Muscle of arm (tissue), 1 donor: ENCODE measurements at regions not wholly inside any gene's neighbourhood (a gene's known extent, or its start where the extent isn't known, plus 50 kb on each side); places are given as distances from the start of the nearest gene placed in this dataset.
"Not testable (repeated sequence)": the region's sequence is repeated elsewhere in the genome, so short reads cannot be mapped to it uniquely, and the experiment has no call there.

ENCODE experiments used
- DNase-seq: peaks from one replicate; pipeline ENCODE4 v3.0.0-alpha.2; 2013

DNA sequence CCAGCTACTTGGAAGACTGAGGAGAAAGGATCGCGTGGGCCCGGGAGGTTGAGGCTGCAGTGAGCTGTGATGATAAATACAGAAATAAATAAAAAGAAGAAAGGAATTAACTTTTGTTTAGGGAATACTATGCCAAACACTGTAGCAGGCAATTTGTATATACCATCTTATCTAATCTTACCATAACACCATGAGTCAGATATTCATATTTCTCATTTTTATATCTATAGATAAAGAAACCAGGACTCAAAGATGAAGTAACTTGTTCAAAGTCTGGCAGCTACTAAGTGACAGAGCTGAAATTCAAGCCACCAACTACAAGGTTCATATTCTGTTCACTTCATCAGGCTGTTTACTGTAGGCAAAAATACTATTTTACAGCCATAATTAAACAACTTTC lies 119.2 kb upstream of the SLC39A10 start:
- DNase-seq: no peak

GRCh38 chr2:195536906-195537305 lies 120.1 kb upstream of the SLC39A10 start:
- no peak for DNase-seq

DNA sequence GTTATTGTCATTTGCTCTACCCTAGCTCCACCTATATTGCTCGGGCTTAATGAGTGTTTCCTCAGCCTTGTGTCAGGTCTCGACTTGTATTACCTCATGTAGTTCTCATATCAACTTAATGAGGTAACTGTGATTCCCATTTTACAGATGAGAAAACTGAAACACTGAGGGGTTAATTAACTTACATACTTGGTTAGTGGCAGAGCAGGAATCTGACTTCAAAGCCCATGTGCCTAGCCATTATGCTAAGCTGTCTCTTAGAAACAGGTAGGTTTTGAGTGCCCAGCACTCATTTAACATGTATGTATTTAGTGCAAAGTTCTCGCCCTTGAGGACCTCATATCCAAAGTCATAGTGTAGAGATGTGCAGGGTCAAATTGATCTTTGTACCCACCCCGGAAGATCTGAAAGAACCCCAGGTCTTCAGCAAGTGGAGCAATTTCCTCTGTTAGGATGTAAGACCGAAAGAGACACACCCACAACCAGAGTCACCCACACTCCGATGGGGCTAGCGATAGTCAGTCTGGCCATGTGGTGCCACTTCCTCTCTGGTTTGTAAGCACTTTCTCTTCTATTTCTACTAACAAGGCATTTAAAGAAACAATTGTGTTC lies 121.0 kb upstream of the SLC39A10 start:
- DNase-seq: no peak

GRCh38 chr2:195534971-195535370 lies 122.1 kb upstream of the SLC39A10 start:
- DNase-seq: no peak

GRCh38 chr2:195533771-195534642 lies 123.0 kb upstream of the SLC39A10 start:
- DNase-seq: no peak

DNA sequence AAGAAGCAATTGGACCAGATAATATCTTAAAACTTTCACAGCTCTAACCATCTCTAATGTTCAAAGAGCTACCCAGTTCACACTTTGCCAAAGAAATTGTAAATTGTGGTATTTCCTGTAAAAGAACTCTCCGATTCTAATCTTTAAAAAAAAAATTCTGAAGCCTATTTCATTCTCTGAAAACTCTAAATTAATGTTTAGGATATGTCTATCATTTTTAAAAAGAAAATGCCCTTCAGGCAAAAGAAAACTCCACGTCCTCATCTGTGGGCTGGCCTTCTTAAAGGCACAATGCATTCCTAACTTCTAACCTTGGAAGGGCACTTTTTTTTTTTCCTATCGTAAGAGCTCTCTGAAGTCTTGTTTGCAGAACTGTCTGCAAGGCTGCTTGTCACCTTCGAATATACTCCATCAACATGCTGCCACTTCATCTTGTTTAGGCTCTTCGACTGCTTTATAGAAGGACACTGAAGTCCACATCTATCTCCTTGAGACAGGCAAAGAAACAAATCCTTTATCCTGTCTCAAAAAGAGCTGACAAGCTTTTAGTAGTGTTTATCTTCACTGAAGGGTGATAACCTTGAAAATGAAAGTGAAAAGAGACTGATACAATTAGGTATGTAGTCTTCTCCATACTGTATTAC lies 124.3 kb upstream of the SLC39A10 start:
- no peak for DNase-seq

GRCh38 chr2:195532255-195532627 lies 124.8 kb upstream of the SLC39A10 start:
- no peak for DNase-seq

- peak; percentile 30 for DNase-seq
Observed at GRCh38 chr2:195531754-195532153, 125.3 kb upstream of the SLC39A10 start.

- DNase-seq: not testable (repeated sequence)
Observed at GRCh38 chr2:195523242-195523641, 133.8 kb upstream of the SLC39A10 start.

- DNase-seq: no peak
Observed at GRCh38 chr2:195521589-195521988, 135.4 kb upstream of the SLC39A10 start.

GRCh38 chr2:195520671-195521155 lies 136.3 kb upstream of the SLC39A10 start:
- no peak for DNase-seq

DNA sequence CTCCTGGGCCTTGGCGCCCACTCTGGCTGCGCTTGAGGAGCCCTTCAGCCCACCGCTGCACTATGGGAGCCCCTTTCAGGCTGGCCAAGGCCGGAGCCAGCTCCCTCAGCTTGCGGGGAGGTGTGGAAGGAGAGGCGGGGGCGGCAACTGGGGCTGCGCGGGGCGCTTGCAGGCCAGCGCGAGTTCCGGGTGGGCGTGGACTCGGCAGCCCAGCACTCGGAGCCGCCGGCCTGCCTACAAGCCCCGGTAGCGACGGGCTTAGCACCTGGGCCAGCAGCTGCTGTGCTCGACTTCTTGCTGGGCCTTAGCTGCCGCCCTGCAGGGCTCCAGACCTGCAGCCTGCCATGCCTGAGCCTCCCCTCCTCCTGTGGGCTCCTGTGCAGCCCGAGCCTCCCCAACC lies 141.5 kb upstream of the SLC39A10 start:
- DNase-seq: no peak

DNA sequence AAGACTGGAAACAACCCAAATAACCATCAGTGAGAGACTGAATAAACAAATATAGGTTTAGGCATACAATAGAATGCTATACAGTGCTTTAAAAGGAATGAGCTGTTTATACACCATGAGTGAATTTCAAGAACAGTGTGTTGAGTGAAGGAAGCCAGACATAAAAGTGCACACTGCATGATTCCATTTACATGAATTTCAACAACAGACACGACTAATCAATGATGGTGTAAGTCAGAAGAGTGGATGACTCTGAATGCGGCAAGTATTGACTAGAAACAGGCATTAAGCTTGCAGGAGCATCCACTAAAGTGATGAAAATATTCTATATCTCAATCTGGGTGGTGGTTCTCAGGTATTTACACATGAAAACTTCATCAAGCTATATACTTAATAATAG lies 142.7 kb upstream of the SLC39A10 start:
- DNase-seq: no peak

GRCh38 chr2:195513119-195513518 lies 143.9 kb upstream of the SLC39A10 start:
- DNase-seq: no peak

GRCh38 chr2:195509551-195509950 lies 147.5 kb upstream of the SLC39A10 start:
- no peak for DNase-seq

- no peak for DNase-seq
Observed at GRCh38 chr2:195508139-195508455, 148.9 kb upstream of the SLC39A10 start.

DNA sequence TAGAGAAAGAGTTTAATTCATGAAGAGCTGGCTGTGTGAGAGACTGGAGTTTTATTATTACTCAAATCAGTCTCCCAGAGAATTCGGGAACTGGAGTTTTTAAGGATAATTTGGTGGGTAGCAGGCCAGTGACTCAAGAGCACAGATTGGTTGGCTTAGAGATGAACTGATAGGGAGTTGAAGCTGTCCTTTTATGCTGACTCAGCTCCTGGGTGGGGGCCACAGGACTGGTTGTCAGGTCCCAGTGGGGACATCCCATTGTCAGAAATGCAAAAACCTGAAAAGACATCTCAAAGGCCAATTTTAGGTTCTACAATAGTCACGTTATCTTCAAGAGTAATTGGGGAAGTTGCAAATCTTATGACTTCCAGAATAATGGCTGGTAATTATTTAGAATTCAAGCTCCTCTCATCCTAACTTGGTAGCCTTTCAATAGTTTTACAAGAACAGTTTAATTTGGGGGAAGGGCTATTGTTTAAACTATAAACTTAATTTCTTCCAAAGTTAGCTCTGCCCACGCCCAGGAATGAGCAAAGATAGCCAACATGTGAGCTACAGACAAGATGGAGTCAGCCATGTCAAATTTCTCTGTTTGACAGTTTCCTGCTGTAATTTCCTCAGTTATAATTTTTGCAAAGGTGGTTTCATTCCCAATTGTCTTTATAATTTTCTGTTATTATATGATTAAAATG lies 149.4 kb upstream of the SLC39A10 start:
- no peak for DNase-seq

- no peak for DNase-seq
Observed at GRCh38 chr2:195505701-195506100, 151.3 kb upstream of the SLC39A10 start.

DNA sequence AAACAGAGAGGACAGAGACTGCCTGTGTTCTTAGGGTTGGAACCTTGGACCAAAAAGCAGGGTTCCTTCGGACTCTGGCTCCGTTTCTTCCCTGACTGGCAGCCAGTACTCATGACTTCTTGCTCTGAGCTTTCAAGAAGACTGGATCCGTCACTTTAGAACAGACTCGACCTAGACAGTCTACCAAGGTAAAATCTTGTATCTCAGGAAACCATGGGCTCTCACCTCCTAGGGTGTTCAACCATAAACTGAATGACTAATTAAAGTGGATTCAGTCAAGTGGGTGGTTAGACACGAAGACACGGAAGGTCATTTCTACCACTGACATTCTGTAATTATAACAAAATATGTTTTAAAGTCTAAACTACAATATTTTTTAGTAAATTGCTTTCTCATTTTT lies 153.8 kb upstream of the SLC39A10 start:
- no peak for DNase-seq

DNA sequence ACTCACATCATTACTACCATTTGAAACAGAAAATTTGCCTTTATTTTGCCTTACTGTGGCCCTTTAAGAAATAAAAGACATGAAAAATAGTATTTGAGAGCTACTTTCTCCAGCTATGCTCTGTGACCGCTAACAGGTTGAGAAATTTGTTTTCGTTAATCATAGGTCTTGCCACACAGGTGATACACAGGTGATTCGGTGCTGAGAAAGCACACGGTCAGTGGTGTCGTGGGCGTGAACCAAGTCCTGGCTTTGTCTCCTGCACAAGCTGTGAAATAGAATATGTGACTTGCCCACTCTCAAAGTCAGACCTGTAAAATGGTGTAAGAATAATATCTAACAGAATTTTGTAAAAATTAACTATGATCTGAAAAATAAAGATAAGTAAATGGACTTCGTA lies 155.3 kb upstream of the SLC39A10 start:
- no peak for DNase-seq

DNA sequence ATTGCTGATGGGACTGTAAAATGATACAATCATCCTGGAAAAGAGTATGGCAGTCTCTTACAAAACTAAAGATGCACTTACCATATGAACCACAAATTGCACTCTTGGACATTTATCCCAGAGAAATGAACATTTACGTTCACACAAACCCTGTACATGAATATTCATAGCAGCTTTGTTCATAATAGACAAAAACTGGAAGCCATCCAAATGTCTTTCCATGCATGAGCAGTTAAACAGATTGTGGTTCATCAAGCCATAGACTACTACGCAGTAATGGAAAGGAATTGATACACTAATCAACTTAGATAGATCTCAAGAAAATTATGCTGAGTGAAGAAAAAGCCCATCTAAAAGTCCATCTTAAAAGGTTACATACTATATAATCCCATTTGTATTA lies 156.1 kb upstream of the SLC39A10 start:
- no peak for DNase-seq

GRCh38 chr2:195498839-195499490 lies 158.1 kb upstream of the SLC39A10 start:
- DNase-seq: peak; percentile 6
